GM12878 (cell line): ENCODE measurements at regions not wholly inside any gene's neighbourhood (a gene's known extent, or its start where the extent isn't known, plus 50 kb on each side); places are given as distances from the start of the nearest gene placed in this dataset.

Source experiments
- ATAC-seq: fragments of 200-7000 bp; cut with Tn5 transposase; 3 replicates; pipeline ENCODE4 v1.9.1; 2020; ENCODE audit warnings: mild to moderate bottlenecking, moderate library complexity
- BruUV-seq: library from RNA; stranded (reverse); fragments of 400-500 nt; replicated peaks from 2 replicates; lab custom pipeline; 2021; lab: Mats Ljungman, UMichigan
- CTCF ChIA-PET: fragments of 300-600 bp; sonication (Branson Sonifier 250); formaldehyde crosslinking; extraction: SDS; loops from one replicate; lab custom pipeline; 2021; ENCODE audit warnings: inconsistent platforms; lab: Yijun Ruan, JAX
- POLR2A ChIA-PET: fragments of 350-600 bp; formaldehyde crosslinking; extraction: SDS; loops from one replicate; lab custom pipeline; 2021; ENCODE audit warnings: inconsistent platforms; lab: Charles Lee
- RAD21 ChIA-PET: fragments of 300-600 bp; sonication (Branson Sonifier 250); formaldehyde crosslinking; loops from one replicate; lab custom pipeline; 2023; ENCODE audit warnings: antibody characterized with exemption; ENCODE audit not compliant: unreplicated experiment; lab: Charles Lee
- SMC1A ChIA-PET: fragments of 300-600 bp; sonication (Branson Sonifier 250); formaldehyde crosslinking; loops from one replicate; lab custom pipeline; 2023; ENCODE audit not compliant: unreplicated experiment, uncharacterized antibody; lab: Charles Lee
- DNase-seq: peaks from one replicate; pipeline ENCODE4 v3.0.0-alpha.2; 2011; ENCODE audit warnings: low read depth, low spot score
- FAIRE-seq: peaks from 3 replicates; lab custom pipeline; 2011; peaks lifted over from hg19 to GRCh38; lab: Jason Lieb, UNC
- H2AFZ ChIP-seq: 2 replicates; pipeline ENCODE4 v1.6.0; 2011; ENCODE audit warnings: low read depth, low read length, control low read depth; ENCODE audit not compliant: control insufficient read depth
- H3K27ac ChIP-seq: 2 replicates; pipeline ENCODE4 v1.5.1; 2011; ENCODE audit warnings: control low read depth; ENCODE audit not compliant: control insufficient read depth, insufficient read depth
- H3K27me3 ChIP-seq, 2 experiments: replicated peaks in 1 of 2; 2 replicates each; pipeline versions ENCODE4 v1.6.0 to v1.6.1; 2011; ENCODE audit warnings: low read length in 1 of 2; ENCODE audit not compliant: control insufficient read depth in 2 of 2, insufficient read depth in 2 of 2
- H3K36me3 ChIP-seq, 2 experiments: 2 replicates each; pipeline ENCODE4 v1.5.1; 2011; ENCODE audit warnings: low read length in 1 of 2; ENCODE audit not compliant: control insufficient read depth in 2 of 2, insufficient read depth in 2 of 2
- H3K4me1 ChIP-seq: 2 replicates; pipeline ENCODE4 v1.6.1; 2011; ENCODE audit warnings: mild to moderate bottlenecking, low read length, moderate library complexity, mixed read lengths; ENCODE audit not compliant: control insufficient read depth, insufficient read depth
- H3K4me2 ChIP-seq: 2 replicates; pipeline ENCODE4 v1.6.0; 2011; ENCODE audit warnings: control low read depth; ENCODE audit not compliant: control insufficient read depth, insufficient read depth
- H3K4me3 ChIP-seq: fragments of 200-600 bp; sonication (generic); 2 replicates; pipeline ENCODE4 v1.5.1; 2016
- H3K79me2 ChIP-seq: 2 replicates; pipeline ENCODE4 v1.6.0; 2011; ENCODE audit warnings: low read length; ENCODE audit not compliant: control insufficient read depth, insufficient read depth
- H3K9ac ChIP-seq: 2 replicates; pipeline ENCODE4 v1.8.0; 2011; ENCODE audit warnings: low read length, control low read depth, mixed read lengths; ENCODE audit not compliant: control insufficient read depth, insufficient read depth
- H3K9me3 ChIP-seq: replicated peaks from 3 replicates; pipeline ENCODE4 v1.5.1; 2011; ENCODE audit warnings: mild to moderate bottlenecking, low read length; ENCODE audit not compliant: control insufficient read depth, insufficient read depth
- H4K20me1 ChIP-seq: 2 replicates; pipeline ENCODE4 v1.6.0; 2011; ENCODE audit not compliant: control insufficient read depth, insufficient read depth
- CHD1 ChIP-seq: IDR thresholded peaks from 2 replicates; pipeline ENCODE4 v1.6.1; 2012; ENCODE audit warnings: low read depth, low read length, improper control_type of control experiment
- CREM ChIP-seq: IDR thresholded peaks from 2 replicates; pipeline ENCODE4 v1.6.1; 2014; ENCODE audit warnings: antibody characterized with exemption, low read depth
- EED ChIP-seq: sonication (generic); IDR thresholded peaks from 2 replicates; pipeline ENCODE4 v1.6.1; 2016; ENCODE audit warnings: antibody characterized with exemption, low read depth
- JUNB ChIP-seq: IDR thresholded peaks from 2 replicates; pipeline ENCODE4 v1.6.1; 2016; ENCODE audit warnings: antibody characterized with exemption, mild to moderate bottlenecking
- JUND ChIP-seq: IDR thresholded peaks from 2 replicates; pipeline ENCODE4 v1.6.1; 2012; ENCODE audit warnings: low read depth, mild to moderate bottlenecking, low read length, improper control_type of control experiment, moderate library complexity
- MEF2A ChIP-seq: IDR thresholded peaks from 2 replicates; pipeline ENCODE4 v1.6.1; 2011; ENCODE audit warnings: low read depth, mild to moderate bottlenecking, low read length, moderate library complexity; ENCODE audit not compliant: insufficient read depth
- MYB ChIP-seq: fragments of 150-350 bp; IDR thresholded peaks from 2 replicates; pipeline ENCODE4 v1.6.1; 2014; ENCODE audit warnings: mild to moderate bottlenecking, low read depth, low read length, borderline replicate concordance
- PML ChIP-seq: IDR thresholded peaks from 2 replicates; pipeline ENCODE4 v1.6.1; 2012; ENCODE audit warnings: low read length, inconsistent platforms
- POLR2AphosphoS2 ChIP-seq: IDR thresholded peaks from 2 replicates; pipeline ENCODE4 v1.6.1; 2011; ENCODE audit warnings: low read depth, mild to moderate bottlenecking, low read length, improper control_type of control experiment, moderate library complexity
- POLR2AphosphoS5 ChIP-seq: IDR thresholded peaks from 2 replicates; pipeline ENCODE4 v1.6.1; 2011; ENCODE audit warnings: mild to moderate bottlenecking, low read length, inconsistent platforms
- RB1 ChIP-seq: fragments of 450-650 bp; formaldehyde crosslinking; IDR thresholded peaks from 2 replicates; pipeline ENCODE4 v1.6.1; 2017; ENCODE audit warnings: mild to moderate bottlenecking, borderline replicate concordance
- RUNX3 ChIP-seq: IDR thresholded peaks from 2 replicates; pipeline ENCODE4 v1.6.1; 2012; ENCODE audit warnings: low read length, inconsistent platforms
- SIX5 ChIP-seq: IDR thresholded peaks from 2 replicates; pipeline ENCODE4 v1.6.1; 2011; ENCODE audit warnings: mild to moderate bottlenecking, low read depth, low read length, moderate library complexity; ENCODE audit not compliant: severe bottlenecking
- SMARCA5 ChIP-seq: fragments of 450-650 bp; IDR thresholded peaks from 2 replicates; pipeline ENCODE4 v1.6.1; 2017; ENCODE audit warnings: mild to moderate bottlenecking
- STAT3 ChIP-seq: IDR thresholded peaks from 2 replicates; pipeline ENCODE4 v1.6.1; 2011; ENCODE audit warnings: low read depth, low read length, improper control_type of control experiment
- ZZZ3 ChIP-seq: IDR thresholded peaks from 2 replicates; pipeline ENCODE4 v1.6.1; 2011; ENCODE audit warnings: low read depth; ENCODE audit not compliant: control insufficient read depth, insufficient read length
- WGBS: methylation state at CpG from one replicate; pipeline ENCODE4 v1.1.6; 2016; ENCODE audit warnings: low lambda C conversion rate; ENCODE audit not compliant: insufficient replicate concordance, insufficient coverage; ENCODE audit errors: missing lambda C conversion rate; 5-methylcytosine and 5-hydroxymethylcytosine counted together
- in situ Hi-C: fragments of 300-500 bp; cut with MboI; formaldehyde crosslinking; loops from 9 replicates; pipeline ENCODE4 v1.14.3; 2018; ENCODE audit warnings: mixed read lengths
- intact Hi-C: fragments of 100-400 bp; cut with micrococcal nuclease; formaldehyde crosslinking; loops from one replicate; pipeline ENCODE4 v1.14.2; 2022; ENCODE audit not compliant: unreplicated experiment
- TF ChIP-seq, protein P1 (sequence below): IDR thresholded peaks from 2 replicates; pipeline ENCODE4 v1.6.1; 2012; ENCODE audit warnings: low read length, inconsistent platforms
- TF ChIP-seq, protein P2 (sequence below): IDR thresholded peaks from 2 replicates; pipeline ENCODE4 v1.6.1; 2012; ENCODE audit warnings: low read depth, low read length, improper control_type of control experiment

DNA sequence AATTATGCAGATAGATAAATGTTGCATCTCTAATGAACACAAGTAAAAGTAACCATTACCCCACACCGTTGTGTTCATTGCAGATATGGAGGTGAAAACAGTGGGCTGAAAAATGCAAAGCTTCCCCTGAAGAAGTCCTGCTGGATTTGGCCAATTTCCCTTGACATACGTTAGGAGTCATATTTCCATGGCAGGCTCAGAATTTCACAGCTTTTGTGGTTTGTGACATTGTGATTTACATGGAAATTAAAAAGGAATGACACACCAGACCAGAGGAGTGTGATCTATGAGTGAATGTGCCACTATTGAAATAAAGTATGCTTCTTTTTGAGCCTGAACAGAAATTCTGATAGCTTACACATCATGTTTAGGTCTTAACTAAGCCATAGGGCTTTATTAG lies 221.1 kb upstream of the TMTC4 start:
- TF ChIP-seq EED (no peak), PML (no peak), CHD1 (no peak), ZZZ3 (no peak), JUND (no peak), MEF2A (no peak), RB1 (no peak), MYB (no peak), POLR2AphosphoS5 (no peak), STAT3 (no peak), POLR2AphosphoS2 (no peak), SMARCA5 (no peak), RUNX3 (no peak), JUNB (no peak), SIX5 (no peak), CREM (no peak)
- TF ChIP-seq, protein P1, sequence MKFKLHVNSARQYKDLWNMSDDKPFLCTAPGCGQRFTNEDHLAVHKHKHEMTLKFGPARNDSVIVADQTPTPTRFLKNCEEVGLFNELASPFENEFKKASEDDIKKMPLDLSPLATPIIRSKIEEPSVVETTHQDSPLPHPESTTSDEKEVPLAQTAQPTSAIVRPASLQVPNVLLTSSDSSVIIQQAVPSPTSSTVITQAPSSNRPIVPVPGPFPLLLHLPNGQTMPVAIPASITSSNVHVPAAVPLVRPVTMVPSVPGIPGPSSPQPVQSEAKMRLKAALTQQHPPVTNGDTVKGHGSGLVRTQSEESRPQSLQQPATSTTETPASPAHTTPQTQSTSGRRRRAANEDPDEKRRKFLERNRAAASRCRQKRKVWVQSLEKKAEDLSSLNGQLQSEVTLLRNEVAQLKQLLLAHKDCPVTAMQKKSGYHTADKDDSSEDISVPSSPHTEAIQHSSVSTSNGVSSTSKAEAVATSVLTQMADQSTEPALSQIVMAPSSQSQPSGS: no peak
- TF ChIP-seq, protein P2, sequence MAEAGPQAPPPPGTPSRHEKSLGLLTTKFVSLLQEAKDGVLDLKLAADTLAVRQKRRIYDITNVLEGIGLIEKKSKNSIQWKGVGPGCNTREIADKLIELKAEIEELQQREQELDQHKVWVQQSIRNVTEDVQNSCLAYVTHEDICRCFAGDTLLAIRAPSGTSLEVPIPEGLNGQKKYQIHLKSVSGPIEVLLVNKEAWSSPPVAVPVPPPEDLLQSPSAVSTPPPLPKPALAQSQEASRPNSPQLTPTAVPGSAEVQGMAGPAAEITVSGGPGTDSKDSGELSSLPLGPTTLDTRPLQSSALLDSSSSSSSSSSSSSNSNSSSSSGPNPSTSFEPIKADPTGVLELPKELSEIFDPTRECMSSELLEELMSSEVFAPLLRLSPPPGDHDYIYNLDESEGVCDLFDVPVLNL: no peak
- H3K9ac ChIP-seq: no peak overlapping the region
- H3K4me3 ChIP-seq: no peak overlapping the region
- ATAC-seq (no peak), FAIRE-seq (no peak), DNase-seq (no peak)
- no peak overlapping the region for H3K4me2 ChIP-seq
- ChIA-PET RAD21 (no interaction called here), SMC1A (no interaction called here), CTCF (no interaction called here), POLR2A (interaction anchor here (0.5 kb wide), 1 partner anchor 11 kb away, joined by 6 read pairs; no protein-coding TSS in a partner anchor)
- H4K20me1 ChIP-seq: no peaks in the 10 kb centered on the region
- in situ Hi-C loops (no loop called here), intact Hi-C loops (no loop called here)
- no TSS peak for BruUV-seq
- WGBS: 0% methylated on average over 2 of the region's 2 CpGs
- no peaks in the 10 kb centered on the region for H3K36me3 ChIP-seq
- no peaks in the 10 kb centered on the region for H3K9me3 ChIP-seq
- no peak overlapping the region for H2AFZ ChIP-seq
- H3K79me2 ChIP-seq: no peaks in the 10 kb centered on the region
- no peaks in the 10 kb centered on the region for H3K4me1 ChIP-seq
- no peak overlapping the region for H3K27ac ChIP-seq
- H3K27me3 ChIP-seq: no peaks in the 10 kb centered on the region; a peak in 1 of 4 replicates
